ENCODE measurements at regions not wholly inside any gene's neighbourhood (a gene's known extent, or its start where the extent isn't known, plus 50 kb on each side); places are given as distances from the start of the nearest gene placed in this dataset.

DNA sequence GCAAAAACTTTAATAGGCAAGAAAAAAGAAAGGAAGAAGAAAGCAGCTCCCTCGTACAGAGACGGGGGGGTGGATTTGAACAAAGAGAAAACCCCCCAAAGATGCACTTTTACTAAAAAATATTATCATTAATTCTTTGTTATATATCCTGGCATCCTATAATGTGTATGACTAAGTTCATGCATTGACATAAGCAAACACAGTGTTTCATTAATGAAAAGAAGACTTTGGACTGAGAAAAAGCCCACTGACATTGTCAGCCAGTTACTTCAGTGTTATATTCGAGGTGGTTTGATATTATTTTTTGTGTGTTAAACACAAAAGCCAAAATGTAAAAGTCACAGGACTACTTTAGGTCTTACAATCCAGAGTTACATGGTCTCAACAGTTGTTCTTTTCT is 110.1 kb upstream of the DPYD start:
- Mint-ChIP-seq H3K9me3 (no peaks in the 10 kb centered on the region), H3K4me1 (no peaks in the 10 kb centered on the region), H3K36me3 (ENCODE audit: low read depth) (no peaks in the 10 kb centered on the region), H3K27me3 (ENCODE audit: low read depth, poor library complexity) (peaks cover 4% of the 10 kb centered on the region), H3K27ac (no peak overlapping the region), H3K4me3 (no peak overlapping the region)
- TF ChIP-seq, protein P1, sequence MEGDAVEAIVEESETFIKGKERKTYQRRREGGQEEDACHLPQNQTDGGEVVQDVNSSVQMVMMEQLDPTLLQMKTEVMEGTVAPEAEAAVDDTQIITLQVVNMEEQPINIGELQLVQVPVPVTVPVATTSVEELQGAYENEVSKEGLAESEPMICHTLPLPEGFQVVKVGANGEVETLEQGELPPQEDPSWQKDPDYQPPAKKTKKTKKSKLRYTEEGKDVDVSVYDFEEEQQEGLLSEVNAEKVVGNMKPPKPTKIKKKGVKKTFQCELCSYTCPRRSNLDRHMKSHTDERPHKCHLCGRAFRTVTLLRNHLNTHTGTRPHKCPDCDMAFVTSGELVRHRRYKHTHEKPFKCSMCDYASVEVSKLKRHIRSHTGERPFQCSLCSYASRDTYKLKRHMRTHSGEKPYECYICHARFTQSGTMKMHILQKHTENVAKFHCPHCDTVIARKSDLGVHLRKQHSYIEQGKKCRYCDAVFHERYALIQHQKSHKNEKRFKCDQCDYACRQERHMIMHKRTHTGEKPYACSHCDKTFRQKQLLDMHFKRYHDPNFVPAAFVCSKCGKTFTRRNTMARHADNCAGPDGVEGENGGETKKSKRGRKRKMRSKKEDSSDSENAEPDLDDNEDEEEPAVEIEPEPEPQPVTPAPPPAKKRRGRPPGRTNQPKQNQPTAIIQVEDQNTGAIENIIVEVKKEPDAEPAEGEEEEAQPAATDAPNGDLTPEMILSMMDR (IDR thresholded peaks at IDR 0.05), result no peak
- no peak for DNase-seq

DNA sequence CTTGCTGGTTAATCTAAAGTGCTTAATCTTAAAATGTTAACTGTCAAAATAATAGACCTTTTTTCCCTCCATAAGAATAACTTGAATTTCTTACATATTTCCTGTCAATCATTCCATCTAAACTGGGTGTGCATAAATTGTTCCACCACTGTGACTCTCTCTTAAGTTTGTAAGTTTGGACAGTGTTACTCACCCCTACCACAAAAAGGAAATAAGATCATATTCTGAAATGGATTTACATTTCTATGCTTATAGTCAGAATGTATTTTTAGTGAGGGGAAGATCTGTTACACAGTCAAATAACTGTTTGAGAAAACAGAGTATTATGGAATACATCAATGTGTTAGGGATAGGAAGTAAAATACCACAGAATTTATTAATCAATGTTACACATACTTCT is 109.6 kb upstream of the DPYD start:
- no peaks in the 10 kb centered on the region for H3K9me3 Mint-ChIP-seq
- H3K36me3 Mint-ChIP-seq (ENCODE audit: low read depth), result no peaks in the 10 kb centered on the region
- no peak overlapping the region for H3K27ac Mint-ChIP-seq
- no peaks in the 10 kb centered on the region for H3K4me1 Mint-ChIP-seq
- no peak for DNase-seq
- TF ChIP-seq, protein P1 (IDR thresholded peaks at IDR 0.05), result no peak
- H3K27me3 Mint-ChIP-seq (ENCODE audit: low read depth, poor library complexity), result peaks cover 4% of the 10 kb centered on the region
- H3K4me3 Mint-ChIP-seq, result no peak overlapping the region

DNA sequence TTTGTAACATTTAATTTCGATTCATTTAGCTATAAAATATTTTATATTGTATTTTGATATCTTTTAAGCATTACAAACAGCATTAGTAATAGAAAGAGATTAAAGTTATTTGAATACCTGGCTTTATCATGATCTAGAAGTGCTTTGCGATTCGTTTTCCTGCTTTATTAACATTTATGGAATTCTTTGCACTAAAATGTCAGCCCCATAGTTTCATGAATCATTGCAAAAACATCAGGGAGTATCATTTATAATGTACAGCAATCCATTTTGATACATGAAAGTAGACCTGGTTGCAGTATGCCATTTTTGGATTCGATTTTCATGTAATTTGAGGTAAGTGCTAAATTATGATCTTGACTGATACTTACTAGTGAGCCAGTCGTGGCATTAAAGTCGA is 108.0 kb upstream of the DPYD start:
- TF ChIP-seq, protein P1 (IDR thresholded peaks at IDR 0.05), result no peak
- no peak overlapping the region for H3K4me3 Mint-ChIP-seq
- no peaks in the 10 kb centered on the region for H3K36me3 Mint-ChIP-seq (ENCODE audit: low read depth)
- no peak overlapping the region for H3K27ac Mint-ChIP-seq
- H3K27me3 Mint-ChIP-seq (ENCODE audit: low read depth, poor library complexity), result peaks cover 2% of the 10 kb centered on the region
- no peaks in the 10 kb centered on the region for H3K4me1 Mint-ChIP-seq
- no peaks in the 10 kb centered on the region for H3K9me3 Mint-ChIP-seq
- DNase-seq, result no peak

DNA sequence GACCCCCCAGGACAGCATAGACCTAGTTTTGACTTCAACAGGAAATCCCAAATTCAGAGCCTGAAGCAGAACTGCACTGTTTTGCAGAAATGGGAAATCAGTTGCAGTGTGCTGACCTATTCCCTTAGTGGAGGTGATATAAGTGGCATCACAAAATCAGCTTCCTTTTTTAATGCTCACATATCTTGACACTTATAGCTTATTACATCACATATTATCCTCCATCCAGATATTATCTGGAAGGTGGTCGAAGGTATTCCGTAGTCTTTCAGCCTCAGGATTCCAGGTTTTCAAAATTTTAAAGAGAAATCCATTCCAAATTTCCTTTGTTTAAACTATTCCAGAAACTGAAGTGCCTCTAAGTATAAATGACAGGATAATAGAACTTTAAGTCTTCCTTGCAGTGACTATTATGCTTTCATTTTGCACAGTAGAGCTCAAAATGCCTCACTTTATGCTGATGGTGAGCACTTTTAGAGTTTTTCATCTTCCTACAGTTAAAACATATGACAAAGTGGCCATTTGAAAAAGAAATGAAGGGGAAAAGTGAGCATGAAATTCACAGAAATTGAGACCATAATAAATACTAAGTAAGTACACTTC is 106.4 kb upstream of the DPYD start:
- no peak overlapping the region for H3K4me3 Mint-ChIP-seq
- DNase-seq, result no peak
- TF ChIP-seq, protein P1 (IDR thresholded peaks at IDR 0.05), result no peak
- H3K36me3 Mint-ChIP-seq (ENCODE audit: low read depth), result no peaks in the 10 kb centered on the region
- H3K4me1 Mint-ChIP-seq, result no peaks in the 10 kb centered on the region
- no peaks in the 10 kb centered on the region for H3K27me3 Mint-ChIP-seq (ENCODE audit: low read depth, poor library complexity)
- no peak overlapping the region for H3K27ac Mint-ChIP-seq
- H3K9me3 Mint-ChIP-seq, result no peaks in the 10 kb centered on the region

DNA sequence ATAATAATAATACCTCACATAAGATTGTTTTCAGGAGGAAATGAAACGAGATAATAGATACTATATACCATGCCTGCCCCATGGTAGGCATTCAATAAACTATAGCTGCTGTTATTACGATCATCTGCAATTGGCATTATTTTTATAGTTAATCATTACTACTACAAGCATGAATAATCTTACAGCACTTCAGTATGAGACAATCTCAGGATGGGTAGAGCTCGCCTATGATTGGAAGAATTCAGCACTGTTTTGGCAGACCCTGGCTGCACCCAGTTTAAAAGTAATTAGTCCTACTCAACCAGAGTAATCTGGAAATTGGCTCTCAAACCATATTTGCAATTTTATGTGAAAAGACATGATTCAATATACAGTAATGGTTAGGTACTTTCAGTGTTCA is 105.0 kb upstream of the DPYD start:
- Mint-ChIP-seq H3K4me1 (no peaks in the 10 kb centered on the region), H3K27ac (no peak overlapping the region), H3K9me3 (no peaks in the 10 kb centered on the region), H3K36me3 (ENCODE audit: low read depth) (no peaks in the 10 kb centered on the region), H3K27me3 (ENCODE audit: low read depth, poor library complexity) (no peaks in the 10 kb centered on the region), H3K4me3 (no peak overlapping the region)
- no peak for DNase-seq
- TF ChIP-seq, protein P1 (IDR thresholded peaks at IDR 0.05), result no peak

DNA sequence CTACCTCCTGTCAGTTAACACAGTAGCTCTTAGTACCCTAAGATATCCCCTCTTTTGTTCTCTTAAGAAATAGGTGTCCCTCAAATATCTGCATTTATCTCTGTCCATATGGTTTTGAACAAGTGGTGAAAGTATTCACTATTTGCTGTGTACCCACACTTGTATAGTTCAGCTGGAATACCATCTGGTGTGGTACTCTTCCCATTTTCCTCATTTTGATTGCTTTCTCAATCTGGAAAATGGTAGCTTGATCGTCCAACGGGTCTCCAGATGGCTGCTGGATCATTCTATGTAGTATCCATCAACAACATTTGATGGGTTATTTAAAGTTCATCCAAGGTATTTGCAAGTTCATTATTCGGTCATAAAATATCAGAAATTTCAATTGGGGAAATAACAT is 100.3 kb upstream of the DPYD start:
- Mint-ChIP-seq H3K4me3 (no peak overlapping the region), H3K27ac (no peak overlapping the region), H3K36me3 (ENCODE audit: low read depth) (no peaks in the 10 kb centered on the region), H3K9me3 (no peaks in the 10 kb centered on the region), H3K27me3 (ENCODE audit: low read depth, poor library complexity) (peaks cover 2% of the 10 kb centered on the region), H3K4me1 (no peaks in the 10 kb centered on the region)
- TF ChIP-seq, protein P1 (IDR thresholded peaks at IDR 0.05), result no peak
- no peak for DNase-seq
